22Rv1 (cell line): ENCODE measurements at regions not wholly inside any gene's neighbourhood (a gene's known extent, or its start where the extent isn't known, plus 50 kb on each side); places are given as distances from the start of the nearest gene placed in this dataset.

ENCODE experiments used
- ZFX ChIP-seq: fragments of 450-650 bp; IDR thresholded peaks from 2 replicates; pipeline ENCODE4 v1.6.1; 2017; ENCODE audit warnings: antibody characterized with exemption, borderline replicate concordance
- TF ChIP-seq, protein P1 (sequence below): fragments of 450-650 bp; IDR thresholded peaks from 2 replicates; pipeline ENCODE4 v1.5.1; 2017; ENCODE audit warnings: mild to moderate bottlenecking

DNA sequence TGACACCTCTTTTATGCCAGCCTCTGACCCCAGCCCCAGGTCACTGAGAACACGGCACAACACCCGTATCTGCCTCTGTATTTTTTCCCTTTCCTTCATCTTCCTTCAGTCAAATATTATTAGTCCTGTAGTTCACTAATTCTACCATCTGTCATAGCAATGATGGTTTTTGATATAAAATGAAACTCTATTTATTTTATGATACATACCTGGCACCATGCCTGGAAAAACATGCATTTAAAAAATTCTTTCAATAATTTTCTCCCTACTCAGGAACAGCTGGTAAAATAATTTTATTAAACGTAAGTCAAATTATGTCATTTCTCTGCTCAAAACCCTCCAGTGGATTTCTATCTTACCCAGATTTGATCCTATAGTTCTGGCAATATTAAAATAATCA is 224.7 kb downstream of the CDH7 start:
- TF ChIP-seq, protein P1, sequence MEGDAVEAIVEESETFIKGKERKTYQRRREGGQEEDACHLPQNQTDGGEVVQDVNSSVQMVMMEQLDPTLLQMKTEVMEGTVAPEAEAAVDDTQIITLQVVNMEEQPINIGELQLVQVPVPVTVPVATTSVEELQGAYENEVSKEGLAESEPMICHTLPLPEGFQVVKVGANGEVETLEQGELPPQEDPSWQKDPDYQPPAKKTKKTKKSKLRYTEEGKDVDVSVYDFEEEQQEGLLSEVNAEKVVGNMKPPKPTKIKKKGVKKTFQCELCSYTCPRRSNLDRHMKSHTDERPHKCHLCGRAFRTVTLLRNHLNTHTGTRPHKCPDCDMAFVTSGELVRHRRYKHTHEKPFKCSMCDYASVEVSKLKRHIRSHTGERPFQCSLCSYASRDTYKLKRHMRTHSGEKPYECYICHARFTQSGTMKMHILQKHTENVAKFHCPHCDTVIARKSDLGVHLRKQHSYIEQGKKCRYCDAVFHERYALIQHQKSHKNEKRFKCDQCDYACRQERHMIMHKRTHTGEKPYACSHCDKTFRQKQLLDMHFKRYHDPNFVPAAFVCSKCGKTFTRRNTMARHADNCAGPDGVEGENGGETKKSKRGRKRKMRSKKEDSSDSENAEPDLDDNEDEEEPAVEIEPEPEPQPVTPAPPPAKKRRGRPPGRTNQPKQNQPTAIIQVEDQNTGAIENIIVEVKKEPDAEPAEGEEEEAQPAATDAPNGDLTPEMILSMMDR: no peak
- TF ChIP-seq ZFX: no peak
